IPS-18a (cell line): ENCODE measurements at regions not wholly inside any gene's neighbourhood (a gene's known extent, or its start where the extent isn't known, plus 50 kb on each side); places are given as distances from the start of the nearest gene placed in this dataset.

ENCODE experiments used
- H3K27ac ChIP-seq: one replicate; pipeline ENCODE4 v1.5.1; 2013; ENCODE audit warnings: low read length
- H3K27me3 ChIP-seq: one replicate; pipeline ENCODE4 v1.6.1; 2013; ENCODE audit warnings: mild to moderate bottlenecking, low read length; ENCODE audit not compliant: control insufficient read depth, insufficient read depth
- H3K36me3 ChIP-seq: one replicate; pipeline ENCODE4 v1.6.1; 2013; ENCODE audit warnings: low read depth, low read length; ENCODE audit not compliant: control insufficient read depth
- H3K4me1 ChIP-seq: one replicate; pipeline ENCODE4 v1.6.1; 2013; ENCODE audit warnings: low read depth, low read length; ENCODE audit not compliant: control insufficient read depth
- H3K4me3 ChIP-seq: one replicate; pipeline ENCODE4 v1.5.1; 2013; ENCODE audit warnings: low read length
- H3K9ac ChIP-seq: one replicate; pipeline ENCODE4 v1.6.1; 2013; ENCODE audit warnings: mild to moderate bottlenecking, low read length, moderate library complexity
- H3K9me3 ChIP-seq: one replicate; pipeline ENCODE4 v1.6.1; 2013; ENCODE audit warnings: low read depth, low read length; ENCODE audit not compliant: control insufficient read depth

DNA sequence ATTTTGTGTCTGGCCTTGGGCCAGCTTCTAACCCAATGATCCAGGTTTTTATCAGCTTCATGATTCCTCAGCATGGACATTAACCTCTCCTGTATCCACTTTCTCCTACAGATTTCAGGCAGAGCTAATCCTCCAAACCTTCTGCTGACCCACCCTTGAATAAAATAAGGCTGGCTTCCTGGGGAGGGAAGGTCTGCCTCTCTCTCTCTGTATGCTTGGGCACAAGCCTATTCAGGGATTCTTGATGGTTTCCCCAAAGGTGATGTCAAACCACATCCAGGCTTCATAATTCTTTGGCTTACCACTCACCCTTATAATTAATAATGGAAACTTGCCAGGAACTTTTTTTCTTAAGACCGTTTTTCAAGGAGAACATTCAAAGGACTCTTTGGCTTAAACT lies 240.1 kb downstream of the UTP18 start:
- Histone ChIP-seq H3K9ac (no peak overlapping the region), H3K27ac (no peak overlapping the region), H3K9me3 (no peaks in the 10 kb centered on the region), H3K4me1 (no peaks in the 10 kb centered on the region), H3K36me3 (no peaks in the 10 kb centered on the region), H3K4me3 (no peak overlapping the region), H3K27me3 (no peaks in the 10 kb centered on the region)

DNA sequence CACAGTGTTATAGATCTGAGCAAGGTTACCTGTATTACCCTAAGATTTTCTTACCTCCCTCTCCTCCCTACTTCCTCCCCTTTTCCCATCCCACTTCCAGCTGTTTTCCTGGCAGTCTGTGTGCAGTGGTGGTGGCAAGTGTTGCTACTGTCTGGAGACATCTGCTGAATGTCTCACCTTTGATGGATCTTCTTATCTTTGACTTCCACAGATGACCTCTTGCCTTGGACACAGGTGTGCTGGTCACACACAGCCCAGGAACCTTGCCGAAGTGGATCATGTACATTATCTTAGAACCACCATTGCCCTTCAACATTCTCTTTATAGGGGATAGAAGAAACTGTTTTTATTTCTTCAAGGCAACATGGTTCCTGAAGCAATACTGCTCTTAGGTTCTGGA lies 245.1 kb downstream of the UTP18 start:
- Histone ChIP-seq H3K36me3 (no peaks in the 10 kb centered on the region), H3K9ac (no peak overlapping the region), H3K27ac (no peak overlapping the region), H3K4me1 (no peaks in the 10 kb centered on the region), H3K27me3 (no peaks in the 10 kb centered on the region), H3K9me3 (no peaks in the 10 kb centered on the region), H3K4me3 (no peak overlapping the region)

DNA sequence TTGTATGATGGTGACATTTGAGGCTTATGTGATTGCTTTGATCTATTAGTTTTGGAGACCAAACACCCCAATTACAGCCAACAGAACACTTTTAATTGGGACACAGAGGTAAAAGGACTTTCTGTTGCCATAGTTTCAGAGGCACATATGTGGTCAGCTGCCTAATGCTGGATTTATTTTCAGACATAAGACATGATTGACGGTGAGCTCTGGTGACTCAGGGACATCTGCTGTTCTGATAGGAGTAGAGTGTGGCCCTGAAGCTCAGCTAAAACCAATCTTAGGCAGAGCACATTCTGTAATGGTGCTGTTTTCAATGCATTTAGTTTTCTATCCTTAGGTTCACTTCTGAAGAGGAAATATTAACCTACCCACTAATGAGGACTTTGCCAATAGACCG lies 247.1 kb downstream of the UTP18 start:
- Histone ChIP-seq H3K9ac (no peak overlapping the region), H3K36me3 (no peaks in the 10 kb centered on the region), H3K4me1 (no peaks in the 10 kb centered on the region), H3K9me3 (no peaks in the 10 kb centered on the region), H3K27me3 (no peaks in the 10 kb centered on the region), H3K4me3 (no peak overlapping the region), H3K27ac (no peak overlapping the region)

DNA sequence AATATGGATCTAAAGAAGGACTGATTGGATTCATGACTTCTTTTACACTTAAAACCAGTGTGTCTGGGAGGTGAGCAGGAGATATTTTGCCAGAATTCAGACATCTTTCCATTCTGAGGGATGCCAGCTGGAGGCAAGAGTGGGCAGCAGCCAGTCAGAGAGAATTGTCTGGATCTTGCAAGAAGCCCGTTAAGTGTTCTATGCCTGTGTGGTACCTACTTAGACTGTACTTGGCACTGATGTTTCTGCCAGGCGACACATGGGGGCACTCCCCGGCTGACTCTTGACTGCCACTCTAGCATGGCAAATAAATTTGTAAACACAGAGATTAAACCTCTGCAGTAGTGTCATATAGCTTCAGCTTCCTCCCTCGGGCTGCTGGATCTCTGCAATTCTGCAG lies 247.7 kb downstream of the UTP18 start:
- Histone ChIP-seq H3K4me3 (no peak overlapping the region), H3K27me3 (no peaks in the 10 kb centered on the region), H3K9ac (no peak overlapping the region), H3K36me3 (no peaks in the 10 kb centered on the region), H3K4me1 (no peaks in the 10 kb centered on the region), H3K9me3 (no peaks in the 10 kb centered on the region), H3K27ac (no peak overlapping the region)

DNA sequence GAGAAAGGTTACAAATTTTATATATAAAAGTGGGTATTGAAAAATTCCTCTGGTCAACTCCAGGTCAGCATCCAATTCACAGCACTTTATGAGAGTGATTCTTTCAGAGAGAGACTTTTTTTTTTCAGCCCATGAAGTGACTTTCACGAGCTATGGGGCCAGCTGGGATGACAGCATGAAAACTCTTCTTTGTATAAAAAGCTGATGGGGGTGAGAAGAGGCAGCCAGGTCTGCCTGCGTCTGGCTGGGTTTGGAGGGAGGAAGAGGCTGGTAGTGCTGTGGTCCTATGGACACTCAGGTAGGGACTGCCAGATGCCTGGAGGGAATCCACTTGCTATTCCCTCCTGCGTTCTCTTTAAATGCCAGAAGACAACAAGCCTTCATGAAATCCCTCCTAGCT lies 250.6 kb downstream of the UTP18 start:
- Histone ChIP-seq H3K9me3 (no peaks in the 10 kb centered on the region), H3K27ac (no peak overlapping the region), H3K9ac (no peak overlapping the region), H3K27me3 (no peaks in the 10 kb centered on the region), H3K4me1 (no peaks in the 10 kb centered on the region), H3K36me3 (no peaks in the 10 kb centered on the region), H3K4me3 (no peak overlapping the region)

DNA sequence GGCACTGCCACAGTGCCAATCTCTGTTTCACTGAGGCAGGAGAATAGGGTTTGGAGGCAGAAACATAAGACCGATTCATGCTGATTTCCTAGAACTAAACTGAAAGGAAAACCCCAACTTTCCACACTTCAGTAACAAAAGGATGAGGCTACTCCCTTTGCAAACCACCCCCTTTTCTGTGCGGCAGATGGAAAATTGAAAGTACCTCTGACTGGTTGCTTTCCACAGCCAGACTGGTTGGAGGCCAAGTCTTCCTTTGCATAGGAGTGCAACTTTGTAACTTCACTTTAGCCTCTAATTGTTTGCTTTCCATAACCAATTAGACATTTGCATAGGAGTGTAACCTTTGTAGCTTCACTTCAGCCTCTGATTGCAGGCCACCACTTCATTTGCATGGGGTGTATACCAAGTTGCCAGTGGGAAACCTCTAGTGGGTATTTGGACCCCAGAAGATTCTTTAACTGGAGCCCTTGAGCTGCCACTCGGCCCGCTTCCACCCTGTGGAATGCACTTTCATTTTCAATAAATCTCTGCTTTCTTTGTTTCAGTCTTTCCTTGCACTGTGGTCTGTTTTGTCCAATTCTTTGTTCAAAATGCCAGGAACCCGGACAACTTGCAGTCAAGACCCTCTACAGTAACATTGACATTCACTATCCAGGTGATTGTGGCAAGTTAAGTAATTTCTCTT lies 252.0 kb downstream of the UTP18 start:
- no peaks in the 10 kb centered on the region for H3K4me1 ChIP-seq
- no peaks in the 10 kb centered on the region for H3K9me3 ChIP-seq
- no peak overlapping the region for H3K27ac ChIP-seq
- H3K36me3 ChIP-seq = no peaks in the 10 kb centered on the region
- H3K27me3 ChIP-seq = no peaks in the 10 kb centered on the region
- no peak overlapping the region for H3K9ac ChIP-seq
- no peak overlapping the region for H3K4me3 ChIP-seq

DNA sequence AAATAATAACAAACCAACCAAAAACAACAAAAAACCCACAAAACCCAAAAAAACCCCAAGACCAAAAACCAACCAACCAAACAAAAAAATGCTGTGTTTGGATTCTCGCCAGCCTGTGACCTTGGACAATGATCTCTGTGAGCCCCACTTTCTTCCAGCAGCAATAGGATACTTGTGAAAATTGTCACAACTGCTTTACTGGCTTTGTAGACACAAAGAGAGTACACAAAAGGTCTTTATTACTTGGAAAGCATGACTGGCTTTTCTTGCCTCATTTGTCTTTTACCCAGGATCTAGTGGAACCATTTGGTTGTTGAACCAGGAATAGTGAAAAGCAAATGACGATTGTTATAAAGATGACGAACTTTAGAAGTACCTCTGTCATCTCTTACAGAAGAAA lies 256.6 kb downstream of the UTP18 start:
- Histone ChIP-seq H3K9ac (no peak overlapping the region), H3K4me1 (no peaks in the 10 kb centered on the region), H3K27ac (no peak overlapping the region), H3K27me3 (no peaks in the 10 kb centered on the region), H3K9me3 (no peaks in the 10 kb centered on the region), H3K4me3 (no peak overlapping the region), H3K36me3 (no peaks in the 10 kb centered on the region)

DNA sequence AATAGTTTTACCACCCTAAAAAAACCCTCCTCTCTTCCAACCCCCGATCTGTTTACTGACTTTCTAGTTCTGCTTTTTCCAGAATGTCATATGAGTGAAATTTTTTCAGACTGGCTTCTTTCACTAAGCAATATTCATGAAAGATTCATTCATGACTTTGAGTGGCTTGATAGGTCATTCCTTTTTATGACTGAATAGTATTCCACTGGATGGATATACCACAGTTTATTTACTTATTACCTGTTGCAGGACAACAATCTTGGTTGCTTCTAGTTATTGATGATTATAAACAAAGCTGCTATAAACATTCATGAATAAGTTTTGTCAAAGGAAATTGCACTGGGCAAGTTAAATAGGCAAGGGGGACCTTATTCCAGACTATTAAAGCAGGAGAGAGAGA lies 264.2 kb downstream of the UTP18 start:
- no peak overlapping the region for H3K9ac ChIP-seq
- H3K27me3 ChIP-seq = no peaks in the 10 kb centered on the region

DNA sequence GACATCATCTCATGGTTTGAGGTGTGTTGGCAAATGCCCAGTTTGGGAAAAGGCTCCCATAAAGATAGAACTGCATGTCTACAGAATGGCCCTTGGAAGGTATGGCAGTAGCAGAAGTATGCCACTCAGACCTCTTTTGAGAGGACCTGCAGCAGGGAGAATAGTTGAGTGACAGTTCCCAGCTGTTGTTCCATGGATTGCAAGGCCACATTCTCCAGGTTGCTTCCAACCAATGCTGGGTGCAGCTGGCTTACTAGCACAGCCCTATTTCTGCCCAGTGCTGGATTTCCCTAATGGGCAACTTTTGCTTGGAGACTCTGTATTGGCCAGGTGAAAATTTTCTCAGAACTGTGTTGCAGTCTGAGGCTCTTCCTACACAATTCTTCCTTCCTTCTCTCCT lies 266.2 kb downstream of the UTP18 start:
- Histone ChIP-seq H3K27ac (no peak overlapping the region), H3K9me3 (no peaks in the 10 kb centered on the region), H3K36me3 (no peaks in the 10 kb centered on the region), H3K4me3 (no peak overlapping the region), H3K4me1 (no peaks in the 10 kb centered on the region), H3K9ac (no peak overlapping the region), H3K27me3 (no peaks in the 10 kb centered on the region)

More for the DNA sequence above, 264.2 kb downstream of the UTP18 start:
- H3K9me3 ChIP-seq = no peaks in the 10 kb centered on the region
- no peaks in the 10 kb centered on the region for H3K36me3 ChIP-seq
- no peak overlapping the region for H3K4me3 ChIP-seq
- H3K4me1 ChIP-seq = no peaks in the 10 kb centered on the region
- H3K27ac ChIP-seq = no peak overlapping the region

DNA sequence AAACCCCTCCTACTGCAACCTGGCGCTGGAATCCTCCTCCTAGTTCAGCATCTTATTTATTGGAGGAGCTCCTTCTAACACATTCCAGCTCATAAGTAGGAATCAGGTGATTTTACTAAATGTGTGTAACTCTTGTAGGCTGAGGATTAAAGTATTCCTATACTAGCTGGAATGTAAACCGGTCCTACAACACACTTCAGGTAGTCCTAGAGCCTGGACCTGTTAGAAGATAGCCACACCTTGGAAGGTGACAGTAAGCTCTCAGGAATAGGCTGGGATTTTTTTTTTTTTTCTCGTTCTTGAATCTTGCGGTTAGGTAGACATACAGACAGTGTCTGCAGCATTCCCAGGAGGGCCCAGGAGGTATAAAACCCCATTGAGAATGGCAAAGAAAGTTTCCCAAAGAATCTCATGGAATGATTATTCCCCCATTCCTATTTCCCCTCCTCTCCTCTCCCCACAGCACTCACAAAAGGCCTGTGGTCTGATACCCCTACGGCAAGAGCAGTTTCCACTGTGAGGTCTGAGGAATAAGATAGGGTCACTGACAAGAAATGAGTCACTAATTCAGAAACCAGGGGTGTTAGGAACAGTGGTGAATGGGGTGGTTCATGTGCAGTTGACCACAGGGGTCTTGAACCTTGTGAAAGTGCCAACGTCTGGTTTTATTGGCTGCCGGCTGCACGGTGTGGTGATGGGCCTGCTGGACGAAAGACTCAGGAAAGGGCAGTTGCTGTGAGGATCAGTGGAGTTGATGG lies 267.1 kb downstream of the UTP18 start:
- Histone ChIP-seq H3K27me3 (no peaks in the 10 kb centered on the region), H3K9me3 (no peaks in the 10 kb centered on the region), H3K4me1 (no peaks in the 10 kb centered on the region), H3K27ac (no peak overlapping the region), H3K9ac (no peak overlapping the region), H3K4me3 (no peak overlapping the region), H3K36me3 (no peaks in the 10 kb centered on the region)

DNA sequence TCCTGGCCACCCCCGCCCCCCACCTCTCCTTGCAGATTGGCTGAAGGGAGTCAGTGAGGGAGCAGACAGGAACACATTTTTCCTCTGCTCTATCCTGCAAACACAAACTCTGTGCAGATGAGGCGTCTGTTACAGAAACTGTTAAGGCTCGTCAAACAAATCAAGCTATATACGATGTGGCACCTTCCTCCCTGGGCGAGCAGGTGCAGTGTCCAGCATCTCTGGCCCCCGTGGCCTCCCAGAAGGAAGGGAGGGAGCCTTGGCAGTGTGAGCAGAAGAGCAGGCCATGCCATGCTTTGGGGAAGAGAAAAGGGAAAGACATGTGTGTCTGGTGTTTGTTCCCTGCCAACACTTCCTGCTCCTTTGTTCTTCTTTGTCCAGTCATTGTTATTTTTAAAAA lies 267.8 kb downstream of the UTP18 start:
- H3K9ac ChIP-seq = no peak overlapping the region
- H3K36me3 ChIP-seq = no peaks in the 10 kb centered on the region
- H3K4me1 ChIP-seq = no peaks in the 10 kb centered on the region
- no peak overlapping the region for H3K27ac ChIP-seq
- no peaks in the 10 kb centered on the region for H3K9me3 ChIP-seq
- no peaks in the 10 kb centered on the region for H3K27me3 ChIP-seq
- H3K4me3 ChIP-seq = no peak overlapping the region

DNA sequence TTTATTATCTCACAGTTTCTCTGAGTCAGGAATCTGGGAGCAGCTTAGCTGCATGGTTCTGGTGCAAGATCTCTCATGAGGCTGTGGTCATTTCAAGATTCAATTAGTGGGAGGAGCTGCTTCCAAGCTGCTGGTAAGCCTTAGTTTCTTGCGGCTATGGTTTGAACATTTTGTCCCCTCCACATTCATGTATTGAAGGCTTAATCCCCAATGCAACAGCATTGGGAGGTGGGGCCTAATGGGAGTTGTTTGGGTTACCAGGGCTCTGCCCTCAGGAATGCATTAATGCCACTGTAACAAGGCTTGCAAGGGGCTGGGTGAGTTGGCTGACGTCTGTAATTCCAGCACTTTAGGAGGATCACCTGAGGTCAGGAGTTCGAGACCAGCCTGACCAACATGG lies 272.9 kb downstream of the UTP18 start:
- Histone ChIP-seq H3K4me1 (no peaks in the 10 kb centered on the region), H3K9me3 (no peaks in the 10 kb centered on the region), H3K27ac (no peak overlapping the region), H3K36me3 (no peaks in the 10 kb centered on the region), H3K9ac (no peak overlapping the region), H3K27me3 (no peaks in the 10 kb centered on the region), H3K4me3 (no peak overlapping the region)
